SW480 (cell line): ENCODE measurements at regions not wholly inside any gene's neighbourhood (a gene's known extent, or its start where the extent isn't known, plus 50 kb on each side); places are given as distances from the start of the nearest gene placed in this dataset.
"Not testable (repeated sequence)": the region's sequence is repeated elsewhere in the genome, so short reads cannot be mapped to it uniquely, and the experiment has no call there.

Experiments used
- DNase-seq: peaks from one replicate; pipeline ENCODE4 v3.0.0-alpha.2; 2016; ENCODE audit warnings: low spot score

GRCh38 chr7:69515495-69516212, 82.6 kb upstream of the AUTS2 start:
- DNase-seq, result no peak

GRCh38 chr7:69516238-69516820, 81.9 kb upstream of the AUTS2 start:
- DNase-seq, result no peak

GRCh38 chr7:69517985-69518704, 80.1 kb upstream of the AUTS2 start:
- no peak for DNase-seq

GRCh38 chr7:69518705-69519077, 79.6 kb upstream of the AUTS2 start:
- no peak for DNase-seq

GRCh38 chr7:69526570-69526969, 71.7 kb upstream of the AUTS2 start:
- DNase-seq, result no peak

- no peak for DNase-seq
These were observed 70.6 kb upstream of the AUTS2 start for GRCh38 chr7:69527706-69528105.

- no peak for DNase-seq
These were observed 67.2 kb upstream of the AUTS2 start for GRCh38 chr7:69531050-69531449.

- DNase-seq, result no peak
These were observed 63.7 kb upstream of the AUTS2 start for GRCh38 chr7:69534461-69535041.

- no peak for DNase-seq
These were observed 60.6 kb upstream of the AUTS2 start for GRCh38 chr7:69537691-69538090.

- DNase-seq, result no peak
These were observed 58.7 kb upstream of the AUTS2 start for GRCh38 chr7:69539531-69539930.

GRCh38 chr7:69540287-69540686, 58.0 kb upstream of the AUTS2 start:
- peak; percentile 17 for DNase-seq

- not testable (repeated sequence) for DNase-seq
These were observed 56.4 kb upstream of the AUTS2 start for GRCh38 chr7:69541779-69542432.

GRCh38 chr7:69545175-69545574, 53.1 kb upstream of the AUTS2 start:
- DNase-seq, result no peak
